GM18861 (cell line): ENCODE measurements at regions not wholly inside any gene's neighbourhood (a gene's known extent, or its start where the extent isn't known, plus 50 kb on each side); places are given as distances from the start of the nearest gene placed in this dataset.
"Not testable (repeated sequence)": the region's sequence is repeated elsewhere in the genome, so short reads cannot be mapped to it uniquely, and the experiment has no call there.

Experiments
- ATAC-seq: cut with Tn5 transposase; IDR thresholded peaks from one replicate; pipeline ENCODE4 v1.9.1; 2021; ENCODE audit not compliant: unreplicated experiment

DNA sequence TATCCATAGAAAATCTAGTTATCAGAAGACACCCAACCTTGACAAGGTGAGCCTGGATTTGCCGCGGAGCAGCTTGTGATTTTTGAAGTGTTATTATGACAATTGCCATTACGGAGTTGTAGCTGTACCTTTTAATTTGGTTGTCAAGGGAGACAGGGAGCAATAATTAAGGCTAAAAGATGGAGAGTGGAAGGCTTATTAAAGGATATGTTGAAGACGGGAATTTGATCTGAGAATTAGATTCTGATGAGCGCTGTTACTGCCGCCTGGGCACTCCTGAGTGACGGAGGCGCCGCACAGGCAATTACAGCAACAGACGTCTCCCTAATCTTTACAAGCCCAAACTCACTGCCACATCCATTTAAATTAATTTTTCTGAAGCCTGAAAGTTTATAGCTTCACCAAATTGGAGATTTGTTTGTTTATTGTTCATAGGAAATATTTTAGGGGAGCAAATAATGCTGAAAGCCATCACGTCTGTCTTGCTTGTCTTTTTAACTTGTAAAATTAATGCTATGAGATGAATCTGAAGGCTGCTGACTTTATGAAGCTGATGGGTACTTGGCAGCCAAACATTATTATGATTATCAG lies 475.0 kb upstream of the ADARB2 start:
- ATAC-seq, result no peak

DNA sequence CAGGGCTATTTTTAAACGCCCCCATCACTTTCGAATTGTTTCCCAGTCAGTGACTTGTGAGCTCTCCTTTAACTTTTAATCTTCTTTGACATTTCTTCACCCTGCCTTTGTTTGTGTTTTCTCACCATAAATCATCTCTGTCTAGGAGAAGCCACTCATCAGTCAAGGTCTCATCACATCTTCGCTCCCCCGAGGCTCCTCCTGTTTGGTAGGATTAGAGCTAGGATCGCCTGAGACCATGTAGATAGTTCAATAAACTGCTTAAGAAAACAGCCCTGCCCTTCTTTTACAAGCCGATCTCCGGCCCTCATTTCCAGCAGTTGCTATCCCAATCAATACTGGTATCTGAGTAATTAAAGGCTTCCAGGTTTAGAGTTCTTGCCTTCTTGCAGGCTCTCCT lies 472.8 kb upstream of the ADARB2 start:
- ATAC-seq, result no peak

- ATAC-seq, result no peak
Observed at GRCh38 chr10:2208106-2208505, 470.8 kb upstream of the ADARB2 start.

- ATAC-seq, result no peak
Observed at GRCh38 chr10:2207246-2207922, 470.1 kb upstream of the ADARB2 start.

- no peak for ATAC-seq
Observed at GRCh38 chr10:2205406-2205805, 468.1 kb upstream of the ADARB2 start.

DNA sequence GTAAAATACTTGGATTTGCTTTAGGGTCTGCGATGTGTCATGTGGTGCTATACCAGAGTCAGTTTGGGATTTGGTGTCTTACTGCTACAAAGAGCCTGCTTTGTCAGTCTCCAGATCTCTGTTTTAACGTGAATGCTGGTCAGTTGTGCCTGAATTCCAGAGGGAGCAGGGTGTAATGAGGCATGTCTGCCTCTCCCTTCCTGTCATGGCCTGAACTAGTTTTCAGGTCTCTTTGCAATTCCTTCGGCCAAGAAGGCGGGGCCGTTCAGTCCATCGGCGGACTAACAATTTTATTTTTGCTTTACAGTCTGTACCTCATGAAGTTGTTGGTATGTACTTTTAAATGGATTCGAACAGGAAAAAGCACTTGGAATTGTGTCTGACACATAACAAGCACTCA lies 465.1 kb upstream of the ADARB2 start:
- ATAC-seq, result no peak

DNA sequence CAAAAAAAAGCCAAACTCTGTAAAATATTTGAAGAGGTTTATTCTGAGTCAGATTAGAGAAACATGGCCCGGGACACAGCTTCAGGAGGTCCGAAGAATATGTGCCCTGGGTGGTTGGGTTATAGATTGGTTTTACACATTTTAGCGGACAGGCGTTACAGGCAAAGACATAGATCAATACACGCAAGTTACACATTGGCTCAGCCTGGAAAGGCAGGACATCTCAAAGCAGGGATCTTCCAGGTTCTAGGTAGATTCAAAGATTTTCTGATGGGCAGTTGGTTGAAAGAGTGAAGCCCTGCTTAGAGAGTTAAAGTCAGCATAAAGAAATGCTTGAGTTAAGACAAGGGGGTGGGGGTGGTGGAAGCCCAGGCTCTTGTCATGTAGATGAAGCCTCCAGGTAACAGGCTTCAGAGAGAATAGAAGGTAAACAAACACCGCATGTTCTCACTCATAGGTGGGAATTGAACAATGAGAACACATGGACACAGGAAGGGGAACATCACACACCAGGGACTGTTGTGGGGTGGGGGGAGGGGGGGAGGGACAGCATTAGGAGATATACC lies 464.3 kb upstream of the ADARB2 start:
- no peak for ATAC-seq

GRCh38 chr10:2197663-2198062 lies 460.3 kb upstream of the ADARB2 start:
- no peak for ATAC-seq

DNA sequence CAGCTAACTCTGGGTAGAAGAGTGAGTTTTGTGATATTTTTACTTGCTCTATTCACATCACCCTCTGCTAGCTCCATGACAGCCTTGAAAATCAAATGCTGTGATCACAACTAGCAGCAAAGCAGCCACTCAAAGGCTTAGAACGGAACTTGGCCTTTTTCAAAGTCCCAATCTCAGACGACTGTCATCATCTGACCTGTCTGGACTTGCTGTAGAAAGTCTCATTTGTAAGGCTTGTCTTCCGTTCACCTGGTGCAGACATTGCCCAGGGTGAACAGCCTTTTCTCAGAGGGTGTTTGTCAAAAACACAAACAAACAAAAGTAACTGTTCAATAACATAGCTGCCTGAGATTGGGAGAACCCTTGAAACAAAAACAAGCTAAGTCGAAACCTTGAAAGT lies 458.9 kb upstream of the ADARB2 start:
- no peak for ATAC-seq

DNA sequence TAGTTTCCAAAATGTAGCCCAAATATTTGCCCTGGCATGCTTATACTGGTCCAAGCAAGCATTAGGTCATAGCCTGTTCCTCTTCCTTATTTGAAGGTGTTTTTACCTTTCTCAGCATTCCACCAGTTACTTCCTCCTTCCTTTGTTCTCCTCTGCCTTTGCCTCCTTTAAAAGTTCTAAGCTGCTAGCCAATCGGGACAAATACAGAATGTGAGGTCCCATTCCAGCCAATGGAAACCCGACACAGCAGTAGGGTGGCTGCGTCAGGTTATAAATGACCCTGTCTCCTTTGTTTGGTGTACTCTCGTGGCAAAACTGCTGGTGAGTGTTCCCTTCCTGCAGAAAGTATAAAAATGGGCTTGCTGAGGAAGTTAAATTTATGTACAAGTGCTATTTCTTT lies 452.0 kb upstream of the ADARB2 start:
- ATAC-seq, result not testable (repeated sequence)

- no peak for ATAC-seq
Observed at GRCh38 chr10:2188371-2188770, 451.0 kb upstream of the ADARB2 start.

DNA sequence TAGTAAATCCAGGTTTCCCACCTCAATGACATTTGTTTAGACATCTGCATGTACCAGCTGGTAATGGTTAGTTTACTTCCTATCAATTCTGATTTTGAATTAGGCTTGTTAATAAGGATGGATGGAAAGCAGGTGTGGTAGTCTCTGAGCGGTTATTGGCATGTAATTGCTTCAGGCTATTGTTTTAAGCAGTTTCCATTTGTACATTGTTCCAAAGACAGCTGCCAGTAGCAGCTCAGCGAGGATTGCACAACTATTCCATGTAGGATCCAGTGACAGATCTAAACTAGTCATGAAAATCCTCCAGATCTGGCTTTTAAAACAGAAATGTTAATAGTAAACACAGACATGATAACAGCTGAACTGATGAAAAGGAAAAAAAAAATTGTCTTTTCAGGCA lies 436.0 kb upstream of the ADARB2 start:
- ATAC-seq, result no peak

GRCh38 chr10:2165771-2166460 lies 428.6 kb upstream of the ADARB2 start:
- no peak for ATAC-seq

DNA sequence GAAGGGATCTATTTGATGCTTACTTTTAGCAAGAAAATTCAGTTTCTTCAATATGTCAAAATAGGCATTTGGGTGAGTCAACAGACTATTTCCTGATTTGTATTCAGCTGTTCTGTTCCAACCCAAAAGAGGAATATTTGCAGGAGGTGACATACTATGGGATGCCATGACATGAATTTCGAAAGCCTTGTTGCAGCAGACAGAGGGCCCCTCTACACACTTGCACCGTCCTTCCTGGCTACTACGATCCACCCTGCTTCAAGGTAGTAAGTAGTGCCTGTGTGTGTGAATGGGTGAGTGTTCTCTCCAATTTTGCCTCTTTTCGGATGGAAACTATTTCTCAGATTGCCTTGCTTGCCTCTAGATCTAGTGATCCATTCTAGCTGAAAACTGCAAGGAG lies 413.0 kb upstream of the ADARB2 start:
- ATAC-seq, result no peak

DNA sequence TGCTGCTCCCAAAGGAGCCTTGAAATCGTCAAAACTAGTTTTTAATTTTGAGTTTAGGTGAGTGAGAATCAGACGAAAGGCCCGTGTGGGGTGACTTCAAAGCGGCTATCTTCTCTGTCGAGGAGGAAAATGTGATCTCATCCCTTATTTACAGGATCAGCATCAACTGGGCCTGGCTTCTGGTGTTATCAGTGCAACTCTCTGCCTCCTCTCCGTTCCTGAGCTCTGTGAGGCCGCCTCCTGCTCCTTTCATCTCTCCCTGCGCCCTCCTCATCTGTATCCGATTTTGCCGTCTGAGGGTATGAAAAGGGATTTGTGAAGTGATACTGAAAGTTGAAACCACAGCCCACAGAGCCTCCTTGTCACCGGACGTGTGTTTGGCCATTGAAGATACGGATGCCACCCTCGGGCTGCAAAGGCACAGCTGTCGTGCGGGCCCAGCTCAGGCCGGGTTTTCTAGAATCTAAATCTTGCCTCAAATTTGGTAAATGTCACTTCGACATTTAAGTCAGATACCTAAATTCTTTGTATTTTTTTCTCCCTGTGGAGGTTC lies 408.7 kb upstream of the ADARB2 start:
- no peak for ATAC-seq

DNA sequence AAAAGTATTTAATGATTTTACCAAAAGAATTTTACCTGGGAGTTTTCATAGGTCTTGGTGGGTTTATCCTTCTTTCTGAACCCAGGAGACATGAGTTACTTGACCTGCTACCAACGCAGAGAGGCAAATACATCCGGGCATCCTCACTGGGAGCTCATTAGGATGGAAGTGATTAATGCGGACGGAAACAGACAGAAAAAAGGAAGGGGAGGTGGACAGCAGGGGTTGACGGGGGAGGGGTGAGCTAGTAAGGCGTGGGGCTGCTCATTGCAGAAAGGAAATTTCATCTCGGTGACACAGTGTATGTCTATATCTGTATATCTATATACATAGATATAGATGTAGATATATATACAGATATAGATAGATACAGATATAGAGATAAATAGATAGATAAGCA lies 408.2 kb upstream of the ADARB2 start:
- no peak for ATAC-seq

DNA sequence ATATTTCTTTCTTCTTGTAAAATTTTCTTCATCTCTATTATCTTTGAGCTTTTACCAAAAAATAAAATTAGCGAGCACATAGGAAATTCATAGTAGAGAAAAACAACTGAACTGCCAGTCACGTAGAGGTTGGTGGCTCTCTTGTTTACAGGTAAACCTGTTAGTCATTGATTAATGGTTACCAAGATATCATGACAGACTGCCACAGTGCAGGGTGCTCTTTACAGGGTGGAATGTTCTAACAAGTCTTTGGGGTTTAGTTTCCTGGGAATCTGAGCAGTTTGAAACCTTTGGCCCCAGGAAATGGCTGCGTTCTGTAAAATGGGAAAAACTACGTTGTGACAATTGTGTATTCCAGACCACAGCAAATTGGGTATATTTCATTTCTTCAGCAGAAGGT lies 407.3 kb upstream of the ADARB2 start:
- no peak for ATAC-seq

GRCh38 chr10:2143213-2143835 lies 406.0 kb upstream of the ADARB2 start:
- no peak for ATAC-seq

- no peak for ATAC-seq
Observed at GRCh38 chr10:2139746-2140145, 402.4 kb upstream of the ADARB2 start.

DNA sequence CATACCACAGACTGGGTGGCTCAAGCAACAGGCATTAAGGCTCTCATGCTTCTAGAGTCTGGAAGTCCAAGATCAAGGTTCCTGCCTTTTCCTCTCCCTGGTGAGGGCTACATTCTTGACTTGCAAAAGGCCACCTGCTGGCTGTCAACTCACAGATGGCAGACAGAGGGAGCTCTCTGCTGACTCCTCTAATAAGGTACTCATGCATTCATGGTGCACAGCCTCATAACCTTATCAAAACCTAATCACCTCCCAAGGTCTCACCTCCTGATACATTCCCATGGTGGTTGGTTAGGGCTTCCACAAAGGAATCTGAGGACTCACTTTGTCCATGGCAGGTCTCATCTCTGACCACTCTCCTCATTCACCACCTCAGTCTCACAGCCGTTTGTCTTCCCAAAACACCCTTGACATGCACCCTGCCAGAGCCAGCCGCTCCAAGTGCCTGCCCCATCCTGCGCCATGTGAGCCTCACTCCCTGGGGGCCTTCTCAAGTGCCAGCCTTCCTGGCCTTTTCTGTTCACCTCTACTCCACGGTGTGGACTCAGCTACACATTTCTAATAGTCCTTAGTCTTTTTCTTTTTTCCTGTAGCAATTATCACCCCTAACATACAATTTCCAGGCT lies 400.3 kb upstream of the ADARB2 start:
- no peak for ATAC-seq

DNA sequence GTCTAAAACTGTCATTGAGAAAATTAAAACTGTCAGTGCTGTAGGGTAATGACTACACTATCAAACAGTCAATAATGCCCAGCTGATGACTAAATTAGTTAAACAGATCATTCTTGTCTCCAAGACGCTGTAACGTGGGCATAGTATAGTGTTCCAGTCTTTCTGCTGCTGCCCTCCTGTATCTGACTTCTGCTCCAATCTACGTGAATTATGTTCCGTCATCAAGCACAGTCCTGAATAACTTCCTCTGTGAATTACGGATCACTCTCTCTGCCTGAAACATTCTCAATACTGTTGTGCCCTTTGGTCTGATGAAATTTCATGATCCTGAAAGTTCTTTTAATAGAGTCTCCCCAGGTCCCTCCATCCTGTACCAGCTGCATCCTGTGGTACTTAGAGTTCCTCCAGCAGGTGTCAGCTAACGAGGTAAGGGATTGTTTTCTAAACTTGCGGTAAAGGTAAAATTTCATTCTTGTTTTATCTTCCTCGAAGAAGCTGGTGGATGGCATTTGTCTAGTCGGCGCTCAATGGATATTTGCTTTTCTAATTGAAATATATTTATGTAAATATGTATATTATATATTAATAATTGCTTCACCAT lies 393.5 kb upstream of the ADARB2 start:
- ATAC-seq, result no peak
